GM12878 (cell line): ENCODE measurements at regions not wholly inside any gene's neighbourhood (a gene's known extent, or its start where the extent isn't known, plus 50 kb on each side); places are given as distances from the start of the nearest gene placed in this dataset.

Experiments
- EP300 ChIP-seq, 2 experiments: fragments of 150-350 bp in 1 of 2; IDR thresholded peaks; 2 replicates each; pipeline ENCODE4 v1.6.1; 2011 to 2012; ENCODE audit warnings: low read depth in 2 of 2, low read length in 2 of 2, borderline replicate concordance in 1 of 2, improper control_type of control experiment in 1 of 2, inconsistent platforms in 1 of 2; ENCODE audit not compliant: control insufficient read depth in 1 of 2
- ESRRA ChIP-seq: IDR thresholded peaks from 2 replicates; pipeline ENCODE4 v1.6.1; 2012; ENCODE audit warnings: mild to moderate bottlenecking, low read length, improper control_type of control experiment
- IRF3 ChIP-seq: fragments of 450-650 bp; IDR thresholded peaks from 2 replicates; pipeline ENCODE4 v1.6.1; 2014; ENCODE audit warnings: mild to moderate bottlenecking
- NBN ChIP-seq: fragments of 450-650 bp; IDR thresholded peaks from 2 replicates; pipeline ENCODE4 v1.6.1; 2016
- POLR2A ChIP-seq: IDR thresholded peaks from 2 replicates; pipeline ENCODE4 v1.6.1; 2011; ENCODE audit warnings: low read depth, mild to moderate bottlenecking, low read length
- STAT3 ChIP-seq: IDR thresholded peaks from 2 replicates; pipeline ENCODE4 v1.6.1; 2011; ENCODE audit warnings: low read depth, low read length, improper control_type of control experiment
- SUZ12 ChIP-seq: fragments of 200-600 bp; sonication (generic); IDR thresholded peaks from one replicate; pipeline ENCODE4 v1.6.1; 2018; ENCODE audit warnings: antibody characterized with exemption, mild to moderate bottlenecking; ENCODE audit not compliant: unreplicated experiment
- TF ChIP-seq, protein P1 (sequence below), 3 experiments: IDR thresholded peaks in 2 of 3; conservative IDR thresholded peaks in 1 of 3; 2 replicates each; pipeline ENCODE4 v1.5.1; 2011; ENCODE audit warnings: low read depth in 3 of 3, low read length in 3 of 3, mild to moderate bottlenecking in 3 of 3, control low read depth in 2 of 3, moderate library complexity in 2 of 3, inconsistent platforms in 1 of 3, mixed read lengths in 1 of 3; ENCODE audit not compliant: control insufficient read depth in 2 of 3, insufficient read depth in 1 of 3; ENCODE audit errors: extremely low read depth in 1 of 3

DNA sequence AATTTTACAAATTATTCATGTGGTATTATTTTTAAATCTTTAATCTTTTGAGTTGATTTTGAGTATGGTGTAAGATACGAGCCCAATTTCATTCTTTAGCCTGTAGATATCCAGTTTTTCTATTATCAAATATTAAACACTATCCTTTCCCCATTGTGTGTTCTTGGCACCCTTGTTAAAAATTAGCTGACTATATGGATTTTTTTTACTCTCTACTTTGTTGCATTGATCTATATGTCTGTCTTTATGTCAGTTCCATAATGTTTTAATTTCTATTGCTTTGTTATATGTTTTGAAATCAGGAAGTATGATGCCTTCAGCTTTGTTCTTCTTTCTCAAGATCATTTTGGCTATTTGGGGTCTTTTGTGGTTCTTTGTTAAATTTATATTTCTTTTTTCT is 80.9 kb upstream of the ZNF804A start:
- TF ChIP-seq, protein P1, sequence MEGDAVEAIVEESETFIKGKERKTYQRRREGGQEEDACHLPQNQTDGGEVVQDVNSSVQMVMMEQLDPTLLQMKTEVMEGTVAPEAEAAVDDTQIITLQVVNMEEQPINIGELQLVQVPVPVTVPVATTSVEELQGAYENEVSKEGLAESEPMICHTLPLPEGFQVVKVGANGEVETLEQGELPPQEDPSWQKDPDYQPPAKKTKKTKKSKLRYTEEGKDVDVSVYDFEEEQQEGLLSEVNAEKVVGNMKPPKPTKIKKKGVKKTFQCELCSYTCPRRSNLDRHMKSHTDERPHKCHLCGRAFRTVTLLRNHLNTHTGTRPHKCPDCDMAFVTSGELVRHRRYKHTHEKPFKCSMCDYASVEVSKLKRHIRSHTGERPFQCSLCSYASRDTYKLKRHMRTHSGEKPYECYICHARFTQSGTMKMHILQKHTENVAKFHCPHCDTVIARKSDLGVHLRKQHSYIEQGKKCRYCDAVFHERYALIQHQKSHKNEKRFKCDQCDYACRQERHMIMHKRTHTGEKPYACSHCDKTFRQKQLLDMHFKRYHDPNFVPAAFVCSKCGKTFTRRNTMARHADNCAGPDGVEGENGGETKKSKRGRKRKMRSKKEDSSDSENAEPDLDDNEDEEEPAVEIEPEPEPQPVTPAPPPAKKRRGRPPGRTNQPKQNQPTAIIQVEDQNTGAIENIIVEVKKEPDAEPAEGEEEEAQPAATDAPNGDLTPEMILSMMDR (IDR thresholded peaks at IDR 0.05 in 2 of 3, conservative IDR thresholded peaks at IDR 0.05 in 1 of 3; ENCODE audit: control insufficient read depth in 2 of 3, extremely low read depth in 1 of 3, insufficient read depth in 1 of 3, low read depth in 3 of 3, low read length in 3 of 3), result no peak
- TF ChIP-seq IRF3 (no peak), NBN (no peak), EP300 (IDR thresholded peaks at IDR 0.05; ENCODE audit: borderline replicate concordance in 1 of 2, control insufficient read depth in 1 of 2, low read depth in 2 of 2, low read length in 2 of 2) (no peak), STAT3 (no peak), ESRRA (no peak), POLR2A (no peak), SUZ12 (no peak)
